Hepatocyte (in vitro differentiated cells): ENCODE measurements at regions not wholly inside any gene's neighbourhood (a gene's known extent, or its start where the extent isn't known, plus 50 kb on each side); places are given as distances from the start of the nearest gene placed in this dataset.

ENCODE experiments used
- CTCF ChIP-seq: fragments of 200-600 bp; sonication (generic); IDR thresholded peaks from 2 replicates; pipeline ENCODE4 v1.5.1; 2016; ENCODE audit warnings: antibody characterized with exemption, mild to moderate bottlenecking; ENCODE audit not compliant: poor library complexity
- EZH2 ChIP-seq: fragments of 200-600 bp; sonication (generic); IDR thresholded peaks from 2 replicates; pipeline ENCODE4 v1.6.1; 2016; ENCODE audit warnings: antibody characterized with exemption, mild to moderate bottlenecking, borderline replicate concordance

DNA sequence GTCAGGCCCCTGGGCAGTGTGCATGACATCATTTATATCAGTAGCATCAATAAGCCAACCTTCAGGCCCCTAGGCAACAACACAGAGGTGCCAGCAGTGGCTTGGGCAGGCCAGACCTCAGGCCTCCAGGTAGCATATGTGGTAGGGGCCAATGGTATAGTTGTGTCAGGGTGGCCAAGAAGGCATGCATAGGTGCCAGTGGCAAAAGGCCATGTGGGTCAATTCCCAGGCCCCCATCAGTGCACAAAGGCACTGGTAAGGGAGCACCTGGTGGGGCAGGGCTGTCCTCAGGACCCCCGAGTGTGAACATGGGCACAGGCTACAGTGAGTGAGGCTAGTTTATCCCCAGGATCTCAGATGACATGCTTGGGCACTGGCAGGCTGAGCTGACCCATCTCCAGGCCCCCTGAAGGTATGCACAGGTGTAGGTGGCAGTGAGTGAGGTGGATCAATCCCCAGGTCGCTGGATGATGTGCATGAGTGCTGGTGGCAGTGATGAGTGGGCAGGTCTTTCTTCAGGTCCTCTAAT, 244.1 kb upstream of the ZNF385D start:
- TF ChIP-seq EZH2 (no peak), CTCF (no peak)
